ENCODE measurements at regions not wholly inside any gene's neighbourhood (a gene's known extent, or its start where the extent isn't known, plus 50 kb on each side); places are given as distances from the start of the nearest gene placed in this dataset.
A peak's percentile ranks its signal among the peaks of the same experiment; 100 is the strongest.

DNA sequence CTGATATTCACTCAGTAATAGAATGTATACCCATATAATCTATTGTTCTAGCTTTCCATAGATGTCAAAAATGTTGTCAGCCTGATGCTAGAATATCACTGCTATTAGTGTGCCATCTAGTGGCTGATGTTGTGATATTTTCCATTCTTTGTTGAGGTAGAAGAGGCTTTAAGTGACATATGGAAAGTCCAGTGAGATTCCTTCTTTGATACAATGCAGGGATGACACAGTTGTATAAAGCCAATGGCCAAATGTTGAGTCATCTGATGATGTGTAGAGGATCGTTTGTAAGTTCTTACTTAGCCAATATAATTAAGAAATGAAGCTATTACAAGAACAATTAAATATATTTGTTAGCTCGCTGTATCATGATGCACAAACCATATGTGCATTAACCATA lies 58.1 kb upstream of the PCED1B start:
- Histone ChIP-seq H3K9me3 (ENCODE audit: insufficient read depth, low read length) (no peaks in the 10 kb centered on the region), H3K27me3 (ENCODE audit: low read length) (no peaks in the 10 kb centered on the region), H3K4me3 (ENCODE audit: insufficient read depth, low read length, poor library complexity, severe bottlenecking) (no peak overlapping the region), H3F3A (ENCODE audit: insufficient read depth) (no peaks in the 10 kb centered on the region), H4K20me1 (ENCODE audit: low read depth, low read length) (no peaks in the 10 kb centered on the region), H3K79me2 (ENCODE audit: insufficient read depth, low read length) (no peaks in the 10 kb centered on the region), H3K9me2 (replicated peaks; ENCODE audit: insufficient read depth, low read length) (no peaks in the 10 kb centered on the region), H2AFZ (ENCODE audit: low read depth, low read length, severe bottlenecking) (no peak overlapping the region), H3K4me2 (ENCODE audit: low read depth, low read length, poor library complexity, severe bottlenecking) (no peak overlapping the region), H3K27ac (ENCODE audit: low read depth, low read length) (no peak overlapping the region), H3K36me3 (ENCODE audit: low read length) (no peaks in the 10 kb centered on the region), H3K9ac (ENCODE audit: low read length) (no peak overlapping the region)
- no peak for TF ChIP-seq EZH2phosphoT487 (conservative IDR thresholded peaks at IDR 0.05; ENCODE audit: low read length)
- TF ChIP-seq, protein P1, sequence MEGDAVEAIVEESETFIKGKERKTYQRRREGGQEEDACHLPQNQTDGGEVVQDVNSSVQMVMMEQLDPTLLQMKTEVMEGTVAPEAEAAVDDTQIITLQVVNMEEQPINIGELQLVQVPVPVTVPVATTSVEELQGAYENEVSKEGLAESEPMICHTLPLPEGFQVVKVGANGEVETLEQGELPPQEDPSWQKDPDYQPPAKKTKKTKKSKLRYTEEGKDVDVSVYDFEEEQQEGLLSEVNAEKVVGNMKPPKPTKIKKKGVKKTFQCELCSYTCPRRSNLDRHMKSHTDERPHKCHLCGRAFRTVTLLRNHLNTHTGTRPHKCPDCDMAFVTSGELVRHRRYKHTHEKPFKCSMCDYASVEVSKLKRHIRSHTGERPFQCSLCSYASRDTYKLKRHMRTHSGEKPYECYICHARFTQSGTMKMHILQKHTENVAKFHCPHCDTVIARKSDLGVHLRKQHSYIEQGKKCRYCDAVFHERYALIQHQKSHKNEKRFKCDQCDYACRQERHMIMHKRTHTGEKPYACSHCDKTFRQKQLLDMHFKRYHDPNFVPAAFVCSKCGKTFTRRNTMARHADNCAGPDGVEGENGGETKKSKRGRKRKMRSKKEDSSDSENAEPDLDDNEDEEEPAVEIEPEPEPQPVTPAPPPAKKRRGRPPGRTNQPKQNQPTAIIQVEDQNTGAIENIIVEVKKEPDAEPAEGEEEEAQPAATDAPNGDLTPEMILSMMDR (IDR thresholded peaks at IDR 0.05; ENCODE audit: insufficient read depth, low read length, poor library complexity, severe bottlenecking): peak; percentile 52

GRCh38 chr12:47022296-47022695 lies 57.1 kb upstream of the PCED1B start:
- Histone ChIP-seq H3K9me2 (replicated peaks; ENCODE audit: insufficient read depth, low read length) (no peaks in the 10 kb centered on the region), H3K9ac (ENCODE audit: low read length) (no peak overlapping the region), H3K9me3 (ENCODE audit: insufficient read depth, low read length) (no peaks in the 10 kb centered on the region), H3K79me2 (ENCODE audit: insufficient read depth, low read length) (no peaks in the 10 kb centered on the region), H2AFZ (ENCODE audit: low read depth, low read length, severe bottlenecking) (no peak overlapping the region), H3K27ac (ENCODE audit: low read depth, low read length) (no peak overlapping the region), H3K36me3 (ENCODE audit: low read length) (no peaks in the 10 kb centered on the region), H3K4me2 (ENCODE audit: low read depth, low read length, poor library complexity, severe bottlenecking) (no peak overlapping the region), H3K27me3 (ENCODE audit: low read length) (no peaks in the 10 kb centered on the region), H3K4me3 (ENCODE audit: insufficient read depth, low read length, poor library complexity, severe bottlenecking) (no peak overlapping the region), H4K20me1 (ENCODE audit: low read depth, low read length) (no peaks in the 10 kb centered on the region), H3F3A (ENCODE audit: insufficient read depth) (no peaks in the 10 kb centered on the region)
- TF ChIP-seq, protein P1 (IDR thresholded peaks at IDR 0.05; ENCODE audit: insufficient read depth, low read length, poor library complexity, severe bottlenecking): no peak
- TF ChIP-seq EZH2phosphoT487 (conservative IDR thresholded peaks at IDR 0.05; ENCODE audit: low read length): no peak

DNA sequence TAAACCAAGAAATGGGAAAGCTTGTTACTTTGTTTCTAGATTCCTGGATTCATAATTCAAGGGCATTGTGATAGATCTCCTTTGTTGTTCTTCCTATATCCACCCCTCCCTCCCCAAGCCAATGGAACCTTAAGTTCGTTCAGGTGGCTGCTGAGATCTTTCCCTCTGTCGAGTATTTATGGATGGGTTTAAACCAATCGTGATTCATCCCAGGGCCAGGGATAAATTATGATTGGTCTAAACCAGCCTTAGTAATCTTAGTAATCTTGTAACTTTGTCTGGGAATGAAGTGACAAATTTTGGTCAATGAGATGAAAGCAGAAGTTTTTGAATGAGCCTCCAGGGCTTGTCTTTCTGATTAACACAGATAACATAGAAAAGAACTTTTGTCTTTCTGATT lies 56.1 kb upstream of the PCED1B start:
- Histone ChIP-seq H3K9me2 (replicated peaks; ENCODE audit: insufficient read depth, low read length) (no peaks in the 10 kb centered on the region), H3K9ac (ENCODE audit: low read length) (no peak overlapping the region), H2AFZ (ENCODE audit: low read depth, low read length, severe bottlenecking) (no peak overlapping the region), H3K4me3 (ENCODE audit: insufficient read depth, low read length, poor library complexity, severe bottlenecking) (no peak overlapping the region), H3K36me3 (ENCODE audit: low read length) (no peaks in the 10 kb centered on the region), H3K79me2 (ENCODE audit: insufficient read depth, low read length) (no peaks in the 10 kb centered on the region), H3K4me2 (ENCODE audit: low read depth, low read length, poor library complexity, severe bottlenecking) (no peak overlapping the region), H3F3A (ENCODE audit: insufficient read depth) (no peaks in the 10 kb centered on the region), H4K20me1 (ENCODE audit: low read depth, low read length) (no peaks in the 10 kb centered on the region), H3K27ac (ENCODE audit: low read depth, low read length) (no peak overlapping the region), H3K27me3 (ENCODE audit: low read length) (no peaks in the 10 kb centered on the region), H3K9me3 (ENCODE audit: insufficient read depth, low read length) (no peaks in the 10 kb centered on the region)
- no peak for TF ChIP-seq EZH2phosphoT487 (conservative IDR thresholded peaks at IDR 0.05; ENCODE audit: low read length)

- TF ChIP-seq, protein P1 (IDR thresholded peaks at IDR 0.05; ENCODE audit: insufficient read depth, low read length, poor library complexity, severe bottlenecking): no peak
- TF ChIP-seq EZH2phosphoT487 (conservative IDR thresholded peaks at IDR 0.05; ENCODE audit: low read length): no peak
- Histone ChIP-seq H3K79me2 (ENCODE audit: insufficient read depth, low read length) (no peaks in the 10 kb centered on the region), H3F3A (ENCODE audit: insufficient read depth) (no peaks in the 10 kb centered on the region), H2AFZ (ENCODE audit: low read depth, low read length, severe bottlenecking) (no peak overlapping the region), H3K27ac (ENCODE audit: low read depth, low read length) (no peak overlapping the region), H3K36me3 (ENCODE audit: low read length) (no peaks in the 10 kb centered on the region), H3K27me3 (ENCODE audit: low read length) (no peaks in the 10 kb centered on the region), H3K9me2 (replicated peaks; ENCODE audit: insufficient read depth, low read length) (no peaks in the 10 kb centered on the region), H3K4me3 (ENCODE audit: insufficient read depth, low read length, poor library complexity, severe bottlenecking) (no peak overlapping the region), H3K4me2 (ENCODE audit: low read depth, low read length, poor library complexity, severe bottlenecking) (no peak overlapping the region), H3K9ac (ENCODE audit: low read length) (no peak overlapping the region), H4K20me1 (ENCODE audit: low read depth, low read length) (no peaks in the 10 kb centered on the region), H3K9me3 (ENCODE audit: insufficient read depth, low read length) (no peaks in the 10 kb centered on the region)
Measured at GRCh38 chr12:47023953-47024352, 55.5 kb upstream of the PCED1B start.

Data from SU-DHL-6 (cell line).